ENCODE measurements at regions not wholly inside any gene's neighbourhood (a gene's known extent, or its start where the extent isn't known, plus 50 kb on each side); places are given as distances from the start of the nearest gene placed in this dataset.
"Not testable (repeated sequence)": the region's sequence is repeated elsewhere in the genome, so short reads cannot be mapped to it uniquely, and the experiment has no call there.

DNA sequence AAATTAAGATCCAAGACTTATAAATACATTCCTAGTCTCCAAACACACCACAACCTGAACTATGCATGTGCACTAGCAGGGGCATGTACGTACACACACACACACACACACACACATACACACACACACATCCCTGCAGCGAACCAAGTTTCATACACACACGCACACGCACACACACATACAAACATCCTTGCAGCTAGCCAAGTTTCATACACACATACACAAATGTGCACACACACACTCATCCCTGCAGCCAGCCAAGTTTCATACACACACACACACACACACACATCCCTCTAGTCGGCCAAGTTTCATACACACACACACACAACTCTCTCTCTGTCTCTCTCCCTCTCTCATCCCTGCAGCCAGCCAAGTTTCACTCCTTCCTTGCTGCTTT lies 82.7 kb upstream of the WIPF3 start:
- H3K9me3 ChIP-seq (ENCODE audit: low read depth, low read length): no peaks in the 10 kb centered on the region
- TF ChIP-seq FOXP2 (optimal IDR thresholded peaks at IDR 0.05; ENCODE audit: control extremely low read depth, extremely low read length, insufficient read depth) (no peak), EZH2 (IDR thresholded peaks at IDR 0.05) (no peak), POLR2AphosphoS5 (IDR thresholded peaks at IDR 0.05; ENCODE audit: borderline replicate concordance, low read depth, low read length) (no peak)
- no peak for DNase-seq (ENCODE audit: low read depth, low spot score)
- no peak overlapping the region for H3K27ac ChIP-seq
- H3K36me3 ChIP-seq (ENCODE audit: insufficient read depth, low read length): no peaks in the 10 kb centered on the region
- no peak overlapping the region for H3K4me3 ChIP-seq
- H3K9ac ChIP-seq (ENCODE audit: insufficient read length): no peak overlapping the region

DNA sequence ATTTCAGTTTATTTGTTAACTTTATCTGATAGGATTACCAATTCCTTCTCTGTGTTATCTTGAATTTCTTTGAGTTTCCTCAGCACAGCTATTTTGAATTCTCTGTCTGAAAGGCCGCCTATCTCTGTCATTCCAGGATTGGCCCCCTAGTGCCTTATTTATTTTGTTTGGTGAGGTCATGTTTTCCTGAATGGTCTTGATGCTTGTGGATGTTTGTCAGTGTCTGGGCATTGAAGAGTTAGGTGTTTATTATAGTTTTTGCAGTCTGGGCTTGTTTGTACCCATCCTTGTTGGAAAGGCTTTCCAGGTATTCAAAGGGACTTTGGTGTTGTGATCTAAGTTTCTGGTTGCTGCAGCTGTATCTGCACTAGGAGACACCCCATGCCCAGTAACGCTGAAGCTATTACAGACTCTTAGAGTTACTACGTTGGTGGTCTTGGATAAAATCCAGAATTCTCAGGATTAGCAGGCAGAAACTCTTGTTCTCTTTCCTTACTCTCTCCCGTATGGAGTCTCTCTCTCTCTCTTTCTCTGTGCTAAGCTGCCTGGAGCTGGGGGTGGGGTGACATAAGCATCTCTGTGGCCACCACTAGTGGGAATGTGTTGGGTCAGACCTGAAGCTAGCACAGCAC lies 76.7 kb upstream of the WIPF3 start:
- not testable (repeated sequence) for H3K36me3 ChIP-seq (ENCODE audit: insufficient read depth, low read length); DNase-seq (ENCODE audit: low read depth, low spot score); H3K9me3 ChIP-seq (ENCODE audit: low read depth, low read length); H3K27ac ChIP-seq; H3K9ac ChIP-seq (ENCODE audit: insufficient read length); H3K4me3 ChIP-seq

DNA sequence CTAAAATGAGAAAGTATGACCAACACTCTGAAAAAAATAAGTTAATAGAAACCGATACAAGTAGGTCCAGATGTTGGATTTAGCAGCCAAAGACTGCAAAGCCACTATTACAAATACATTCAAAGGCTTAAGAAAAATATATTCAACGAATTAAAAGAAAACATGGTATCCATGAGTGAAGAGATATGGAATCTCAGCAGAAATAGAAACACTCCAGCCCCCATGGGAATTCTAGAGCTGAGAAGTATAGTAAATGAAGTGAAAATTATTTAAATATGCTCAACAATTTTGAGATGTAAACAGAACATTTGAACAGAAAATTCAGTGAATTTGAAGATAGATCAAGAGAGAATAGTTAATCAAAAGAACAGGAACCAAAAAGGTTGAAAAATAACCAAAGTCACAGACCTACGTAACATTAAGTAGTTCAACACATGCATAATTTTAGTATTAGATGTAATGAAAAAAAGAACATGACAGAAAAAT lies 72.0 kb upstream of the WIPF3 start:
- DNase-seq (ENCODE audit: low read depth, low spot score): no peak
- Histone ChIP-seq H3K36me3 (ENCODE audit: insufficient read depth, low read length) (no peaks in the 10 kb centered on the region), H3K9ac (ENCODE audit: insufficient read length) (no peak overlapping the region), H3K9me3 (ENCODE audit: low read depth, low read length) (no peaks in the 10 kb centered on the region), H3K27ac (no peak overlapping the region), H3K4me3 (no peak overlapping the region)
- TF ChIP-seq POLR2AphosphoS5 (IDR thresholded peaks at IDR 0.05; ENCODE audit: borderline replicate concordance, low read depth, low read length) (no peak), FOXP2 (optimal IDR thresholded peaks at IDR 0.05; ENCODE audit: control extremely low read depth, extremely low read length, insufficient read depth) (no peak), EZH2 (IDR thresholded peaks at IDR 0.05) (no peak)

DNA sequence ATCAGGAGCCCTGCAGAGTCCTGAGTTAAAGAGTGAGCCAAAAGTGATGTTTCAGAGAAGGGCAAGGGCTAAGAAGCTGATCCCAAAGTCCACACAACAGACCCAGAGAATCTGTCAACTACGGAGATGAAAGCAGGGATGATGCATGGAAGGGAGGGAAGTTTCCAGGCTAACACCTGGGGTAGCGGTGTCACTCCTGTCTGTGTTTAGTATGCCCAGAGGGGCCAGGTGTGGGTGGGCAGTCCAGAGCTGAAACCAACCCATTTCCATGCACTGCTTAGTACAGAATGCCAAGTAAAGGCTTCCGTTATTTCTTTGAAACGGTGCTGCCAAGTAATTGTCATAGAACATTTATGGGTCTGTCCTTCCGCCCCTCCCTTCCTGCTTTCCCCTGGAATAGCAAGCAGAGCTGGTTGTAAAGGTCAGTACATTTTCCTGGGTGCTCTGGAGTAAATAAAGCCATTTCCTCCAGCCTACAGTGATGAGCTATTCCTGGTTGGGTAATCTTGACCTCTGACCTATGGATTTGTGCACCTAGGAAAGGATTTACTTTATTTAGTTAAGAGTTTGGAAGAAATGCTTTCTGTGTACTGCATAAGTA lies 58.6 kb upstream of the WIPF3 start:
- not testable (repeated sequence) for H3K9me3 ChIP-seq (ENCODE audit: low read depth, low read length); H3K36me3 ChIP-seq (ENCODE audit: insufficient read depth, low read length); DNase-seq (ENCODE audit: low read depth, low spot score); H3K9ac ChIP-seq (ENCODE audit: insufficient read length); H3K27ac ChIP-seq; H3K4me3 ChIP-seq

DNA sequence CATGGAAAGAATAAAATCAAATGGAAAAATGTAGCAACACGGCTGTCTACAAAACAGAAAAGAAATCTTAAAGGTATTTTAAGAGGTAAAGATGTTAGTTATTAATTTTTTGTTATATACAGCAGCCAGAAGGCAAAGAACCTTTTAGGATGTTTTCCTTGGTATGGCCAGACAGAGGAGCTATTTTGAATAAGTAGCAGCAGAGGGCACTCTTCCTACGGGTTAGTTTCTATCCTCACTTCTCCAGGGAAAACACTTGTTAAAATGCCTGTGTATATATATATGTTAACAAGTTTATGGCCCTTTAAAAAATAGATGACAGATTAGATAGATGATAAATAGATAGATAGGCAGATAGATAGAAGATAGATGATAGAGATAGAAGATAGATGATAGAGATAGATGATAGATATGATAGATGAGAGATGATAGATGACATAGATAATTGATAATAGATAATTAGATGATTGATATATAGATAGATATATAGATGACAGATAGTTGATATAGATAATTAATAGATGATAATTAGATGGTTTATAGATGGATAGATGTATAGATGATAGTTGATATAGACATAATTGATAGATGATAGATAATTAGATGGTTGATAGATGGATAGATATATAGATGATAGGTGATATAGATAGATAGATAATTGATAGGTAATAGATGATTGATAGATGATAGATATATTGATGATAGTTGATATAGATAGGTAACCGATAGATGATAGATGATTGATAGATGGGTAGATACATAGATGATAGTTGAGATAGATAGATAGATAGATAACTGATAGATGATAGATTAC lies 57.8 kb upstream of the WIPF3 start:
- peak; percentile 12 for DNase-seq (ENCODE audit: low read depth, low spot score)
- TF ChIP-seq EZH2 (IDR thresholded peaks at IDR 0.05): no peak
- TF ChIP-seq POLR2AphosphoS5 (IDR thresholded peaks at IDR 0.05; ENCODE audit: borderline replicate concordance, low read depth, low read length): no peak
- TF ChIP-seq FOXP2 (optimal IDR thresholded peaks at IDR 0.05; ENCODE audit: control extremely low read depth, extremely low read length, insufficient read depth): no peak
- no peaks in the 10 kb centered on the region for H3K9me3 ChIP-seq (ENCODE audit: low read depth, low read length)

DNA sequence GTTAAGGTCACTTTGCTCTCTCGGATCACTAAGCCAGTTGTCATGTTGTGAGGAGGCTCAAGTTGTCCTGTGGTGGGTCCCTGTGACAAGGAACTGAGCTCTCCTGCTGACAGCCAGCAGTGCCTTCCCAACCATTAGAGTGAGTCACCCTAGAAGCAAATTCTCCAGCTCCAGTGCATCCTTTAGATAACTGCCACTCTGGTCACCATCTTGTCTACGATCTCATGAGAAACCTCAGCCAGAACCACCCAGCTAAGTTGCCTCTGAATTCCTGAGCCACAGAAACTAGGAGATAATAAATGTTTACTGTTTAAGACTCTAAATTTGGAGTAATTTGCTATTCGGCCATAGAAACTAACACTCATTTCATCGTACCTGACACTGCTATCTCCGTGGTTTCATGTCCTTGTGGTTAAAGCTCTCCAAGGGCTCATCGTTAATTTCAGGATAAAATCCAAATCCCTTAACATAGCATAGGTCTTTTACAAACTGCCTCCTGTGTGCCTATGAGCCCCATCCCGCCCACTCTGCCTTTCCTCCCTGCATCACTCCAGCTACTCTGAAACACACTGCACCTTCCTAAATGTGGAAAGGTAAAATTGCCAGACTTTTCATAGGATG lies 56.5 kb upstream of the WIPF3 start:
- Histone ChIP-seq H3K4me3 (no peak overlapping the region), H3K36me3 (ENCODE audit: insufficient read depth, low read length) (no peaks in the 10 kb centered on the region), H3K9me3 (ENCODE audit: low read depth, low read length) (no peaks in the 10 kb centered on the region), H3K27ac (no peak overlapping the region), H3K9ac (ENCODE audit: insufficient read length) (no peak overlapping the region)
- DNase-seq (ENCODE audit: low read depth, low spot score): no peak
- no peak for TF ChIP-seq EZH2 (IDR thresholded peaks at IDR 0.05)
- no peak for TF ChIP-seq FOXP2 (optimal IDR thresholded peaks at IDR 0.05; ENCODE audit: control extremely low read depth, extremely low read length, insufficient read depth)
- no peak for TF ChIP-seq POLR2AphosphoS5 (IDR thresholded peaks at IDR 0.05; ENCODE audit: borderline replicate concordance, low read depth, low read length)

More for the DNA sequence above, 57.8 kb upstream of the WIPF3 start:
- Histone ChIP-seq H3K9ac (ENCODE audit: insufficient read length) (no peak overlapping the region), H3K36me3 (ENCODE audit: insufficient read depth, low read length) (no peaks in the 10 kb centered on the region), H3K27ac (no peak overlapping the region), H3K4me3 (no peak overlapping the region)

DNA sequence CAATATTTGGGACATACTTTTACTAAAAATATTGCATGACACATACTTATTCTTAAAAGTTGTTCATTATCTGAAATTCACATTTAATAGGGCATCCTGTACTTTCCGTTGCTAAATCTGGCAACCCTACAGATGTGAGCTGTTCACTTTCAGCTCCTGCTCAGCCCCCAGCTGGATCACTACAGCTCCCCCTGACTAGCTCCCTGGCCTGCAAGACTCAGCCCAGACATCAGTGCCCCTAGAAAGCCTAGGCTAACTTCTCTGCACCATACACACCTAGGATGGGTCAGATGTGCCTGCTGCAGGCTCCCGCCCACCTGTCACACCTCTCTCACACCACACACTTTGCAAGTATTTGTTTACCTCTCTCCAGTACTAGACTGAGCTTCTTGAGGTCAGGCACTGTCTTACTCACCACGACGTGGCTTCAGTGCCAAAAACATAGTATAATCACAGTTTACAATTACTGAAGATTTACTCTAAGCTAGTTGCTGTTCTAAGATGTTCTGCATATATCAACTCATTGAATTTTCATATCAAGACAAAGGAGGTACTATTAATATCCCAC lies 55.9 kb upstream of the WIPF3 start:
- H3K27ac ChIP-seq; H3K9ac ChIP-seq (ENCODE audit: insufficient read length); H3K36me3 ChIP-seq (ENCODE audit: insufficient read depth, low read length); H3K9me3 ChIP-seq (ENCODE audit: low read depth, low read length); H3K4me3 ChIP-seq; DNase-seq (ENCODE audit: low read depth, low spot score): not testable (repeated sequence)

DNA sequence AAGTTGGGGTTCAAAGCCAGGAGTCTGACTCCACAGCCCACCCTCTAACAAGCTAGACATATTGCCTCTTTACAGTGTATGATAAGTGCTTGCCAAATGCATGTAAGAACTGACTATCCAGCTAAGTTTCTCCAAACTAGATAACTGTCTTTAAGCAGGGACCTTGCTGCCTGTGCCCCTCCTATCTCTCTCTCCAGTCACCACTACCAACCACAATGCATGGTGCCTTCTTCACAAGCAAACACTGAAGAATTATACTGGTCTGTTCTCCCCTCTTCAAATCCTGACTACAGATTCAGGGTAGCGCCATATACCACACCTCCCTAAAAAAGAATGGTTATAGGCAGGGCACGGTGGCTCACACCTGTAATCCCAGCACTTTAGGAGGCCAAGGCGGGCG lies 55.3 kb upstream of the WIPF3 start:
- H3K9ac ChIP-seq (ENCODE audit: insufficient read length); H3K36me3 ChIP-seq (ENCODE audit: insufficient read depth, low read length); H3K27ac ChIP-seq; H3K9me3 ChIP-seq (ENCODE audit: low read depth, low read length); DNase-seq (ENCODE audit: low read depth, low spot score); H3K4me3 ChIP-seq: not testable (repeated sequence)

All from SK-N-MC (cell line).